ENCODE measurements at regions not wholly inside any gene's neighbourhood (a gene's known extent, or its start where the extent isn't known, plus 50 kb on each side); places are given as distances from the start of the nearest gene placed in this dataset.

GRCh38 chr3:72247126-72247525 lies 462.2 kb upstream of the PROK2 start:
- DNase-seq, result no peak

- no peak for DNase-seq
Observed at GRCh38 chr3:72246685-72247084, 461.7 kb upstream of the PROK2 start.

GRCh38 chr3:72245183-72245811 lies 460.3 kb upstream of the PROK2 start:
- no peak for DNase-seq

- no peak for DNase-seq
Observed at GRCh38 chr3:72244396-72244795, 459.4 kb upstream of the PROK2 start.

GRCh38 chr3:72242326-72242725 lies 457.4 kb upstream of the PROK2 start:
- no peak for DNase-seq

GRCh38 chr3:72241525-72241924 lies 456.6 kb upstream of the PROK2 start:
- no peak for DNase-seq

- no peak for DNase-seq
Observed at GRCh38 chr3:72240531-72240930, 455.6 kb upstream of the PROK2 start.

GRCh38 chr3:72238801-72239200 lies 453.9 kb upstream of the PROK2 start:
- DNase-seq, result no peak

GRCh38 chr3:72238010-72238691 lies 453.2 kb upstream of the PROK2 start:
- no peak for DNase-seq

- no peak for DNase-seq
Observed at GRCh38 chr3:72237679-72238009, 452.7 kb upstream of the PROK2 start.

GRCh38 chr3:72234391-72234790 lies 449.4 kb upstream of the PROK2 start:
- no peak for DNase-seq

- DNase-seq, result no peak
Observed at GRCh38 chr3:72233571-72233970, 448.6 kb upstream of the PROK2 start.

- no peak for DNase-seq
Observed at GRCh38 chr3:72232777-72233176, 447.8 kb upstream of the PROK2 start.

GRCh38 chr3:72232331-72232730 lies 447.4 kb upstream of the PROK2 start:
- DNase-seq, result no peak

GRCh38 chr3:72231439-72232196 lies 446.7 kb upstream of the PROK2 start:
- DNase-seq, result no peak

- no peak for DNase-seq
Observed at GRCh38 chr3:72230774-72231379, 445.9 kb upstream of the PROK2 start.

GRCh38 chr3:72229952-72230351 lies 445.0 kb upstream of the PROK2 start:
- no peak for DNase-seq

- DNase-seq, result no peak
Observed at GRCh38 chr3:72227486-72228070, 442.6 kb upstream of the PROK2 start.

GRCh38 chr3:72224804-72225509 lies 440.0 kb upstream of the PROK2 start:
- DNase-seq, result no peak

GRCh38 chr3:72223628-72224027 lies 438.7 kb upstream of the PROK2 start:
- no peak for DNase-seq

GRCh38 chr3:72223116-72223515 lies 438.2 kb upstream of the PROK2 start:
- no peak for DNase-seq

- no peak for DNase-seq
Observed at GRCh38 chr3:72222410-72222809, 437.5 kb upstream of the PROK2 start.

- DNase-seq, result no peak
Observed at GRCh38 chr3:72220946-72221345, 436.0 kb upstream of the PROK2 start.

Data from CD4-positive, alpha-beta T cell treated with Interleukin-17A for 4 hours (primary cell).